C4-2B (cell line): ENCODE measurements at regions not wholly inside any gene's neighbourhood (a gene's known extent, or its start where the extent isn't known, plus 50 kb on each side); places are given as distances from the start of the nearest gene placed in this dataset.

Experiments
- H3K27ac ChIP-seq: fragments of 450-650 bp; 2 replicates; pipeline ENCODE4 v1.5.1; 2017
- ZFX ChIP-seq: fragments of 450-650 bp; IDR thresholded peaks from 2 replicates; pipeline ENCODE4 v1.6.1; 2017
- TF ChIP-seq, protein P1 (sequence below): fragments of 450-650 bp; conservative IDR thresholded peaks from 2 replicates; pipeline ENCODE4 v1.5.1; 2017; ENCODE audit warnings: mild to moderate bottlenecking

DNA sequence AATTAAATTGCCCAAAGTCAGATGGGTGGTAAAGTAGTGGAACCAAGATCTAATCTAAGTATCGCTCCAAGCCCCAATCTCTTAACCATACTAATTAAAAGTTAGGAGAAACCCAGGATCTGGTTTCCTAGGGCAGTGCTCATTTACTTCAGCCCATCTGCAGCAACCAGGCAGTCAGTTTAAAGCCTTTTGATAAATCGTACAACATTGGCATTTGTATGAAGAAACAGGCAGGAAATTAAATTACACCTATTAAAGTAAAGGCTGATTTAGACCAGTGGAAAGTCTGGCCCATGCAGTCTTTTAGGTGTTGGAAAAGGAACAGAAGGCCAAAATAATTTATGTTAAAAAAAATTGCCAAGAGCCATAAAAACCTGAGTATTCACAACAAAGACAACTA is 594.4 kb upstream of the UBE2E2 start:
- no peak overlapping the region for H3K27ac ChIP-seq

DNA sequence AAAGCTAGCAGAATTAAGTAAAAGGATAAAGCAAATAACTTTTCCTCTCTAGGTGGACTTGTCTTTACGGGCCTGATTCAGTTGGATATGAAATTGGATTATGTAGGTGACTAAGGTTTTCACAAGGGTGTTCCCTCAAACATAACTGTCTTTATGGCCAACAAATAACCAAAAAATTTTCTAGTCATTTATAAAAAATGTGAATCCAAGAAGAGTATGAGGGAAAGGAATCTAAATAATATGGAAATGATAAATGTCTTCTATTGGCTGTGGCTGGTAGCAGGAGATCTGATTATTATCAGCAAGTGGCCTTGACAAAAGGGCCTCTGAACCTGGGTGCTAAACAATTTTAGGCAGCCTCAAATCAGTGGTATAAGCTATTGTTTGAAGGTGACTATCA is 594.0 kb upstream of the UBE2E2 start:
- H3K27ac ChIP-seq = no peak overlapping the region
- no peak for TF ChIP-seq ZFX
- TF ChIP-seq, protein P1, sequence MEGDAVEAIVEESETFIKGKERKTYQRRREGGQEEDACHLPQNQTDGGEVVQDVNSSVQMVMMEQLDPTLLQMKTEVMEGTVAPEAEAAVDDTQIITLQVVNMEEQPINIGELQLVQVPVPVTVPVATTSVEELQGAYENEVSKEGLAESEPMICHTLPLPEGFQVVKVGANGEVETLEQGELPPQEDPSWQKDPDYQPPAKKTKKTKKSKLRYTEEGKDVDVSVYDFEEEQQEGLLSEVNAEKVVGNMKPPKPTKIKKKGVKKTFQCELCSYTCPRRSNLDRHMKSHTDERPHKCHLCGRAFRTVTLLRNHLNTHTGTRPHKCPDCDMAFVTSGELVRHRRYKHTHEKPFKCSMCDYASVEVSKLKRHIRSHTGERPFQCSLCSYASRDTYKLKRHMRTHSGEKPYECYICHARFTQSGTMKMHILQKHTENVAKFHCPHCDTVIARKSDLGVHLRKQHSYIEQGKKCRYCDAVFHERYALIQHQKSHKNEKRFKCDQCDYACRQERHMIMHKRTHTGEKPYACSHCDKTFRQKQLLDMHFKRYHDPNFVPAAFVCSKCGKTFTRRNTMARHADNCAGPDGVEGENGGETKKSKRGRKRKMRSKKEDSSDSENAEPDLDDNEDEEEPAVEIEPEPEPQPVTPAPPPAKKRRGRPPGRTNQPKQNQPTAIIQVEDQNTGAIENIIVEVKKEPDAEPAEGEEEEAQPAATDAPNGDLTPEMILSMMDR = no peak

More for the DNA sequence above, 594.4 kb upstream of the UBE2E2 start:
- no peak for TF ChIP-seq ZFX
- TF ChIP-seq, protein P1 = no peak

GRCh38 chr3:22612927-22613326 is 590.2 kb upstream of the UBE2E2 start:
- H3K27ac ChIP-seq = no peak overlapping the region
- TF ChIP-seq ZFX = no peak
- TF ChIP-seq, protein P1 = no peak

GRCh38 chr3:22615790-22616189 is 587.3 kb upstream of the UBE2E2 start:
- TF ChIP-seq ZFX = no peak
- no peak overlapping the region for H3K27ac ChIP-seq

- TF ChIP-seq, protein P1 = no peak
- no peak for TF ChIP-seq ZFX
- no peak overlapping the region for H3K27ac ChIP-seq
These were observed 585.8 kb upstream of the UBE2E2 start for GRCh38 chr3:22617372-22617771.

GRCh38 chr3:22620498-22620897 is 582.6 kb upstream of the UBE2E2 start:
- no peak overlapping the region for H3K27ac ChIP-seq
- no peak for TF ChIP-seq ZFX
- TF ChIP-seq, protein P1 = no peak

DNA sequence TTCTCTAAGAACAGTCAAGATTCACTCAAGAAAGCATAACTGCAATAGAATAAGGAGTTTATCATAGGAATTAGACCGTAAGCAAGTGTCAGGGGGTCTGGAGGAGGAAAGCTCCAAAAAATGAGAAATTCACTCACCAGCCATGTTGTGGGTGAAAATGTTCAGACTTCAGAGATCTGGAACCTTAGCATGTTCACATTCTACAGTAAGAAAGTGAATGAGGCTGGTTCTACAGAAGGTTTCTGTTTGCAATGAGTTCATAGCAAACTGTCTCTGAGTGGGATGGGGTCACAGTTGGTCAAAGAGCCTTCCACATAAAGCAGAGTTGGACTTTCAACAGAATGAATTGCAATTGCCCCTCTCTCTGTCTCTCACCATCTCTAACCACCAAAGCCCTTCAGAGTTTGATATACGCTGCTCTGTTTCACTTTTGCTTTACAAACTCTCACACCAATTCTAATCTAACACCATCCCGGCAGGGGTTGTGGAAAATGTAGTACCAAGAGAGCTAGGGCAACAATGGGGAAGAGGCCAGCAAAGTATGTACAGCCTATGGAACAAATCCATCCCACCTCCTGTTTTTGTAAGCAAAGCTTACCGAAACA is 581.8 kb upstream of the UBE2E2 start:
- TF ChIP-seq ZFX = no peak
- TF ChIP-seq, protein P1 = no peak
- H3K27ac ChIP-seq = no peak overlapping the region

- TF ChIP-seq, protein P1 = no peak
- TF ChIP-seq ZFX = no peak
These were observed 575.1 kb upstream of the UBE2E2 start for GRCh38 chr3:22627993-22628499.

More at GRCh38 chr3:22627993-22628499, 575.1 kb upstream of the UBE2E2 start:
- no peak overlapping the region for H3K27ac ChIP-seq
